CD4-positive, alpha-beta T cell treated with Interferon alpha-2 for 1 hour (primary cell): ENCODE measurements at regions not wholly inside any gene's neighbourhood (a gene's known extent, or its start where the extent isn't known, plus 50 kb on each side); places are given as distances from the start of the nearest gene placed in this dataset.

Source experiments
- DNase-seq, 2 donors: peaks; one replicate each; pipeline ENCODE4 v3.0.0-alpha.2; 2020 to 2022

GRCh38 chr14:58862416-58863160 lies 224.8 kb downstream of the DACT1 start:
- DNase-seq: no peak

GRCh38 chr14:58863661-58864345 lies 226.0 kb downstream of the DACT1 start:
- no peak for DNase-seq

- no peak for DNase-seq
Observed at GRCh38 chr14:58864751-58865513, 227.2 kb downstream of the DACT1 start.

- DNase-seq: no peak
Observed at GRCh38 chr14:58865514-58866281, 227.9 kb downstream of the DACT1 start.

- DNase-seq: no peak
Observed at GRCh38 chr14:58866391-58866790, 228.6 kb downstream of the DACT1 start.

GRCh38 chr14:58870961-58871360 lies 233.2 kb downstream of the DACT1 start:
- no peak for DNase-seq

GRCh38 chr14:58871573-58871972 lies 233.8 kb downstream of the DACT1 start:
- DNase-seq: no peak

- DNase-seq: no peak
Observed at GRCh38 chr14:58872061-58872460, 234.3 kb downstream of the DACT1 start.

- no peak for DNase-seq
Observed at GRCh38 chr14:58873228-58873953, 235.6 kb downstream of the DACT1 start.

GRCh38 chr14:58875613-58876012 lies 237.9 kb downstream of the DACT1 start:
- no peak for DNase-seq

- no peak for DNase-seq
Observed at GRCh38 chr14:58876608-58877007, 238.8 kb downstream of the DACT1 start.

- no peak for DNase-seq
Observed at GRCh38 chr14:58878439-58879139, 240.8 kb downstream of the DACT1 start.

GRCh38 chr14:58881433-58881832 lies 243.7 kb downstream of the DACT1 start:
- no peak for DNase-seq

GRCh38 chr14:58882577-58883018 lies 244.8 kb downstream of the DACT1 start:
- DNase-seq: no peak

- DNase-seq: no peak
Observed at GRCh38 chr14:58884442-58884841, 246.7 kb downstream of the DACT1 start.

GRCh38 chr14:58887931-58888330 lies 250.2 kb downstream of the DACT1 start:
- DNase-seq: no peak

GRCh38 chr14:58898655-58899316 lies 261.0 kb downstream of the DACT1 start:
- DNase-seq: no peak

- DNase-seq: no peak
Observed at GRCh38 chr14:58899317-58899713, 261.6 kb downstream of the DACT1 start.

- DNase-seq: no peak
Observed at GRCh38 chr14:58901826-58902225, 264.1 kb downstream of the DACT1 start.

- DNase-seq: no peak
Observed at GRCh38 chr14:58904776-58905175, 267.0 kb downstream of the DACT1 start.

- no peak for DNase-seq
Observed at GRCh38 chr14:58907803-58908202, 270.0 kb downstream of the DACT1 start.
